ENCODE measurements at regions not wholly inside any gene's neighbourhood (a gene's known extent, or its start where the extent isn't known, plus 50 kb on each side); places are given as distances from the start of the nearest gene placed in this dataset.

- DNase-seq (ENCODE audit: low spot score): no peak
- Histone ChIP-seq H3K27me3 (no peaks in the 10 kb centered on the region), H3K9me2 (replicated peaks; ENCODE audit: insufficient read depth) (no peaks in the 10 kb centered on the region), H3K9me3 (ENCODE audit: low read depth) (no peaks in the 10 kb centered on the region), H3K27ac (no peak overlapping the region), H3K4me3 (no peak overlapping the region), H3K4me1 (ENCODE audit: insufficient read depth) (no peaks in the 10 kb centered on the region), H3K4me2 (no peak overlapping the region), H3K79me2 (no peaks in the 10 kb centered on the region), H2AFZ (no peak overlapping the region), H4K20me1 (ENCODE audit: insufficient read depth, poor library complexity, severe bottlenecking) (no peaks in the 10 kb centered on the region), H3K36me3 (replicated peaks; ENCODE audit: insufficient read depth, low read depth) (no peaks in the 10 kb centered on the region)
- no peak for TF ChIP-seq CTCF (IDR thresholded peaks at IDR 0.05; ENCODE audit: poor library complexity)
- no peak for TF ChIP-seq EZH2phosphoT487 (IDR thresholded peaks at IDR 0.05; ENCODE audit: low read depth, severe bottlenecking, unreplicated experiment)
- TF ChIP-seq EZH2 (IDR thresholded peaks at IDR 0.05; ENCODE audit: borderline replicate concordance): no peak
Observed at GRCh38 chr4:169821402-169821801, 63.7 kb upstream of the HPF1 start.

GRCh38 chr4:169818063-169818679, 60.4 kb upstream of the HPF1 start:
- DNase-seq (ENCODE audit: low spot score): no peak
- Histone ChIP-seq H3K4me3 (no peak overlapping the region), H3K27ac (no peak overlapping the region), H3K27me3 (no peaks in the 10 kb centered on the region), H3K4me2 (no peak overlapping the region), H3K79me2 (no peaks in the 10 kb centered on the region), H2AFZ (no peak overlapping the region), H3K36me3 (replicated peaks; ENCODE audit: insufficient read depth, low read depth) (no peaks in the 10 kb centered on the region), H3K4me1 (ENCODE audit: insufficient read depth) (no peaks in the 10 kb centered on the region), H3K9me2 (replicated peaks; ENCODE audit: insufficient read depth) (no peaks in the 10 kb centered on the region), H4K20me1 (ENCODE audit: insufficient read depth, poor library complexity, severe bottlenecking) (no peaks in the 10 kb centered on the region), H3K9me3 (ENCODE audit: low read depth) (no peaks in the 10 kb centered on the region)
- no peak for TF ChIP-seq EZH2phosphoT487 (IDR thresholded peaks at IDR 0.05; ENCODE audit: low read depth, severe bottlenecking, unreplicated experiment)
- TF ChIP-seq CTCF (IDR thresholded peaks at IDR 0.05; ENCODE audit: poor library complexity): no peak
- TF ChIP-seq EZH2 (IDR thresholded peaks at IDR 0.05; ENCODE audit: borderline replicate concordance): no peak
- 71% methylated on average over 6 of the region's 6 CpGs for WGBS (ENCODE audit: low lambda C conversion rate, missing lambda C conversion rate)

- Histone ChIP-seq H3K9me3 (ENCODE audit: low read depth) (no peaks in the 10 kb centered on the region), H3K27ac (peak overlapping the region; percentile 59), H3K9me2 (replicated peaks; ENCODE audit: insufficient read depth) (no peaks in the 10 kb centered on the region), H3K4me3 (no peak overlapping the region), H3K4me2 (no peak overlapping the region), H3K36me3 (replicated peaks; ENCODE audit: insufficient read depth, low read depth) (no peaks in the 10 kb centered on the region), H2AFZ (no peak overlapping the region), H4K20me1 (ENCODE audit: insufficient read depth, poor library complexity, severe bottlenecking) (no peaks in the 10 kb centered on the region), H3K4me1 (ENCODE audit: insufficient read depth) (no peaks in the 10 kb centered on the region), H3K27me3 (no peaks in the 10 kb centered on the region), H3K79me2 (no peaks in the 10 kb centered on the region)
- WGBS (ENCODE audit: low lambda C conversion rate, missing lambda C conversion rate): 57% methylated on average over 3 of the region's 3 CpGs
- peak; percentile 42 for DNase-seq (ENCODE audit: low spot score)
- no peak for TF ChIP-seq CTCF (IDR thresholded peaks at IDR 0.05; ENCODE audit: poor library complexity)
- no peak for TF ChIP-seq EZH2phosphoT487 (IDR thresholded peaks at IDR 0.05; ENCODE audit: low read depth, severe bottlenecking, unreplicated experiment)
- no peak for TF ChIP-seq EZH2 (IDR thresholded peaks at IDR 0.05; ENCODE audit: borderline replicate concordance)
Observed at GRCh38 chr4:169815606-169816005, 57.9 kb upstream of the HPF1 start.

- no peaks in the 10 kb centered on the region for H3K36me3 ChIP-seq (replicated peaks; ENCODE audit: insufficient read depth, low read depth)
- no peak overlapping the region for H3K4me3 ChIP-seq
- no peaks in the 10 kb centered on the region for H3K27me3 ChIP-seq
- no peaks in the 10 kb centered on the region for H3K9me2 ChIP-seq (replicated peaks; ENCODE audit: insufficient read depth)
- TF ChIP-seq CTCF (IDR thresholded peaks at IDR 0.05; ENCODE audit: poor library complexity): no peak
- TF ChIP-seq EZH2 (IDR thresholded peaks at IDR 0.05; ENCODE audit: borderline replicate concordance): no peak
- TF ChIP-seq EZH2phosphoT487 (IDR thresholded peaks at IDR 0.05; ENCODE audit: low read depth, severe bottlenecking, unreplicated experiment): no peak
- no peaks in the 10 kb centered on the region for H4K20me1 ChIP-seq (ENCODE audit: insufficient read depth, poor library complexity, severe bottlenecking)
- WGBS (ENCODE audit: low lambda C conversion rate, missing lambda C conversion rate): 71% methylated on average over 2 of the region's 2 CpGs
- no peak overlapping the region for H3K27ac ChIP-seq
- no peaks in the 10 kb centered on the region for H3K79me2 ChIP-seq
- no peaks in the 10 kb centered on the region for H3K4me1 ChIP-seq (ENCODE audit: insufficient read depth)
- no peak overlapping the region for H3K4me2 ChIP-seq
- no peak overlapping the region for H2AFZ ChIP-seq
- DNase-seq (ENCODE audit: low spot score): no peak
- no peaks in the 10 kb centered on the region for H3K9me3 ChIP-seq (ENCODE audit: low read depth)
Observed at GRCh38 chr4:169811476-169811875, 53.7 kb upstream of the HPF1 start.
